K562 (cell line): ENCODE measurements at regions not wholly inside any gene's neighbourhood (a gene's known extent, or its start where the extent isn't known, plus 50 kb on each side); places are given as distances from the start of the nearest gene placed in this dataset.

Experiments
- ATAC-seq: fragments of 200-7000 bp; cut with Tn5 transposase; 3 replicates; pipeline ENCODE4 v1.9.1; 2020; ENCODE audit warnings: moderate library complexity
- BruUV-seq: library from RNA; stranded (reverse); fragments of 400-500 nt; replicated peaks from 2 replicates; lab custom pipeline; 2021; lab: Mats Ljungman, UMichigan
- CTCF ChIA-PET: fragments of 300-600 bp; formaldehyde crosslinking; extraction: SDS; loops from one replicate; lab custom pipeline; 2021; ENCODE audit warnings: low intra/inter-chr PET ratio; lab: Yijun Ruan, JAX
- POLR2A ChIA-PET: fragments of 300-600, 350-650 bp; sonication (Branson Sonifier 250); formaldehyde crosslinking; extraction: SDS; loops from one replicate; lab custom pipeline; 2021; ENCODE audit warnings: antibody characterized with exemption, inconsistent platforms; lab: Yijun Ruan, JAX
- DNase-seq, 4 experiments: peaks; one replicate each; pipeline versions ENCODE4 v3.0.0 to v3.0.0-alpha.2; 2011 to 2018; ENCODE audit warnings: low spot score in 3 of 4, mixed read lengths in 3 of 4; ENCODE audit errors: extremely low read depth in 1 of 4
- FAIRE-seq: peaks from 2 replicates; lab custom pipeline; 2011; peaks lifted over from hg19 to GRCh38; lab: Jason Lieb, UNC
- H2AFZ ChIP-seq: 2 replicates; pipeline ENCODE4 v1.6.0; 2011; ENCODE audit warnings: low read depth, low read length, control low read depth, inconsistent platforms
- H3K27ac ChIP-seq: fragments of 200-600 bp; 3 replicates; pipeline ENCODE4 v1.8.0; 2011; ENCODE audit warnings: low read depth, mild to moderate bottlenecking, control low read depth, inconsistent platforms, low read length, moderate library complexity, mixed read lengths; ENCODE audit errors: extremely low read depth
- H3K27me3 ChIP-seq, 2 experiments: fragments of 300-600 bp in 1 of 2; 2 replicates in 1 of 2; 3 replicates in 1 of 2; pipeline versions ENCODE4 v1.6.0 to v1.8.0; 2011; ENCODE audit warnings: inconsistent platforms in 2 of 2, low read length in 2 of 2, mild to moderate bottlenecking in 1 of 2, mixed read lengths in 1 of 2, moderate library complexity in 1 of 2; ENCODE audit not compliant: control insufficient read depth in 2 of 2, insufficient read depth in 2 of 2
- H3K36me3 ChIP-seq: fragments of 300-600 bp; 3 replicates; pipeline ENCODE4 v1.8.0; 2011; ENCODE audit warnings: mild to moderate bottlenecking, low read length, inconsistent platforms; ENCODE audit not compliant: control insufficient read depth, insufficient read depth
- H3K4me1 ChIP-seq, 2 experiments: fragments of 200-600 bp in 1 of 2; replicated peaks in 1 of 2; 2 replicates in 1 of 2; 3 replicates in 1 of 2; pipeline versions ENCODE4 v1.5.1 to v1.8.0; 2011; ENCODE audit warnings: inconsistent platforms in 2 of 2, low read length in 2 of 2, mild to moderate bottlenecking in 1 of 2, mixed read lengths in 1 of 2, moderate library complexity in 1 of 2; ENCODE audit not compliant: control insufficient read depth in 2 of 2, insufficient read depth in 2 of 2
- H3K4me2 ChIP-seq: 2 replicates; pipeline ENCODE4 v1.6.1; 2011; ENCODE audit warnings: low read length, control low read depth, inconsistent platforms, mixed read lengths; ENCODE audit not compliant: insufficient read depth
- H3K4me3 ChIP-seq: fragments of 200-600 bp; sonication (generic), shearing (Covaris generic); 2 replicates; pipeline ENCODE4 v1.5.1; 2016; ENCODE audit warnings: control low read depth, inconsistent platforms
- H3K79me2 ChIP-seq: fragments of 200-600 bp; 3 replicates; pipeline ENCODE4 v1.8.0; 2011; ENCODE audit warnings: low read length, inconsistent platforms; ENCODE audit not compliant: control insufficient read depth, insufficient read depth
- H3K9ac ChIP-seq, 2 experiments: 2 replicates each; pipeline versions ENCODE4 v1.6.0 to v1.6.1; 2011; ENCODE audit warnings: low read depth in 2 of 2, low read length in 2 of 2, control low read depth in 1 of 2, inconsistent platforms in 1 of 2, mild to moderate bottlenecking in 1 of 2, mixed read lengths in 1 of 2; ENCODE audit not compliant: insufficient read depth in 1 of 2
- H3K9me1 ChIP-seq: one replicate; pipeline ENCODE4 v1.6.0; 2011; ENCODE audit warnings: inconsistent platforms, mild to moderate bottlenecking, low read length, moderate library complexity; ENCODE audit not compliant: control insufficient read depth, insufficient read depth
- H3K9me3 ChIP-seq: replicated peaks from 2 replicates; pipeline ENCODE4 v1.5.1; 2011; ENCODE audit warnings: low read depth, low read length, inconsistent platforms; ENCODE audit not compliant: control insufficient read depth, insufficient read depth
- H4K20me1 ChIP-seq: replicated peaks from 2 replicates; pipeline ENCODE4 v1.6.1; 2011; ENCODE audit warnings: low read length, inconsistent platforms, mixed read lengths; ENCODE audit not compliant: control insufficient read depth, insufficient read depth
- BMI1 ChIP-seq: fragments of 150-350 bp; IDR thresholded peaks from 2 replicates; pipeline ENCODE4 v1.6.1; 2014; ENCODE audit warnings: low read length
- MCM7 ChIP-seq, 2 experiments: fragments of 450-650 bp; IDR thresholded peaks; 2 replicates each; pipeline ENCODE4 v1.6.1; 2016 to 2018
- MXI1 ChIP-seq: IDR thresholded peaks from 2 replicates; pipeline ENCODE4 v1.6.1; 2011; ENCODE audit warnings: low read depth, mild to moderate bottlenecking, improper control_type of control experiment, low read length
- PCBP1 ChIP-seq: fragments of 200-400 bp; formaldehyde crosslinking; IDR thresholded peaks from 2 replicates; pipeline ENCODE4 v1.6.1; 2018; ENCODE audit warnings: mild to moderate bottlenecking, low read depth, low read length; ENCODE audit not compliant: poor library complexity, severe bottlenecking
- SIN3B ChIP-seq: fragments of 450-650 bp; IDR thresholded peaks from 2 replicates; pipeline ENCODE4 v1.6.1; 2017; ENCODE audit warnings: low read depth, mild to moderate bottlenecking, moderate library complexity
- STAT5A ChIP-seq: IDR thresholded peaks from 2 replicates; pipeline ENCODE4 v1.6.1; 2012; ENCODE audit warnings: low read length, inconsistent platforms, borderline replicate concordance
- TSHZ1 ChIP-seq: fragments of 250-450 bp; sonication (Bioruptor Pico); IDR thresholded peaks from 2 replicates; pipeline ENCODE4 v1.4.0; 2020; ENCODE audit warnings: mild to moderate bottlenecking, moderate library complexity
- ZC3H11A ChIP-seq: IDR thresholded peaks from 2 replicates; pipeline ENCODE4 v1.6.1; 2012; ENCODE audit warnings: low read depth, low read length, improper control_type of control experiment
- WGBS: fragments of 100-300 bp; shearing (Covaris generic); methylation state at CpG from one replicate; pipeline ENCODE4 v1.1.6; 2016; ENCODE audit warnings: low coverage, mixed read lengths; ENCODE audit not compliant: insufficient coverage; ENCODE audit errors: missing lambda C conversion rate; 5-methylcytosine and 5-hydroxymethylcytosine counted together
- in situ Hi-C: fragments of 300-500 bp; cut with MboI; formaldehyde crosslinking; loops from 4 replicates; pipeline ENCODE4 v1.15.0; 2018; ENCODE audit warnings: inconsistent platforms, mixed read lengths
- intact Hi-C: fragments of 100-400 bp; cut with micrococcal nuclease; formaldehyde crosslinking; loops from 2 replicates; pipeline ENCODE4 v1.14.2; 2022
- TF ChIP-seq, protein P1 (sequence below): fragments of 250-450 bp; sonication (Bioruptor Pico); IDR thresholded peaks from 2 replicates; pipeline ENCODE4 v1.9.0; 2021; ENCODE audit warnings: mild to moderate bottlenecking, inconsistent platforms

GRCh38 chr1:229941831-229942230 lies 125.2 kb upstream of the GALNT2 start (continued):
- TF ChIP-seq, protein P1, sequence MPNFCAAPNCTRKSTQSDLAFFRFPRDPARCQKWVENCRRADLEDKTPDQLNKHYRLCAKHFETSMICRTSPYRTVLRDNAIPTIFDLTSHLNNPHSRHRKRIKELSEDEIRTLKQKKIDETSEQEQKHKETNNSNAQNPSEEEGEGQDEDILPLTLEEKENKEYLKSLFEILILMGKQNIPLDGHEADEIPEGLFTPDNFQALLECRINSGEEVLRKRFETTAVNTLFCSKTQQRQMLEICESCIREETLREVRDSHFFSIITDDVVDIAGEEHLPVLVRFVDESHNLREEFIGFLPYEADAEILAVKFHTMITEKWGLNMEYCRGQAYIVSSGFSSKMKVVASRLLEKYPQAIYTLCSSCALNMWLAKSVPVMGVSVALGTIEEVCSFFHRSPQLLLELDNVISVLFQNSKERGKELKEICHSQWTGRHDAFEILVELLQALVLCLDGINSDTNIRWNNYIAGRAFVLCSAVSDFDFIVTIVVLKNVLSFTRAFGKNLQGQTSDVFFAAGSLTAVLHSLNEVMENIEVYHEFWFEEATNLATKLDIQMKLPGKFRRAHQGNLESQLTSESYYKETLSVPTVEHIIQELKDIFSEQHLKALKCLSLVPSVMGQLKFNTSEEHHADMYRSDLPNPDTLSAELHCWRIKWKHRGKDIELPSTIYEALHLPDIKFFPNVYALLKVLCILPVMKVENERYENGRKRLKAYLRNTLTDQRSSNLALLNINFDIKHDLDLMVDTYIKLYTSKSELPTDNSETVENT (CRISPR knock-in tag) = no peak
- TF ChIP-seq SIN3B = no peak
- no peak for TF ChIP-seq STAT5A
- TF ChIP-seq BMI1 = no peak

DNA sequence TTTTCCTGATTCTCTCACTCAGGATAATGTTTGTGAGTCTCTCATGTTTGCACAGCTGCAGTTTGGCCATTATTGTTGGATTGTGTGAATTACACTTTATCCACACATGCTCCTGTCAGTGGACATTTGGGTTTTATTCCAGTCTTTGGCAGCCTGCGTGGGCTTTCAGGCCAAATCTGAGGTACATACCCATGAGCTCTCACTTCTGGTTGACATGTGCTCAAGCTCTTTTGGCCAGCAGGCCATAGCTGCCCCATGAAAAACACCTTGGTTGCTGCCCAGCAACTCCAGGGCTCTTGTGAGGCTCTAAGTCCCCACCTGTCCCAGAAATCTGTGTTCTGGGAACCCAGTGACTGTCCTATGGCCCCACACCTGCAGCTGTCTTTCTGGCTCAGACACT lies 124.5 kb upstream of the GALNT2 start:
- FAIRE-seq (no peak), DNase-seq (no peak), ATAC-seq (no peak)
- Histone ChIP-seq H2AFZ (no peak overlapping the region), H3K4me2 (no peak overlapping the region), H3K27ac (no peak overlapping the region), H3K36me3 (no peaks in the 10 kb centered on the region), H3K9me1 (no peaks in the 10 kb centered on the region), H3K4me1 (peaks cover 0 to 6% of the 10 kb centered on the region in 2 experiments; a peak in 1 of 5 replicates), H3K9ac (no peak overlapping the region), H3K4me3 (no peak overlapping the region), H3K9me3 (no peaks in the 10 kb centered on the region), H3K27me3 (peaks cover 72% of the 10 kb centered on the region in 2 experiments), H3K79me2 (no peaks in the 10 kb centered on the region), H4K20me1 (no peaks in the 10 kb centered on the region)
- intact Hi-C loops (no loop called here), in situ Hi-C loops (no loop called here)
- CTCF ChIA-PET = no interaction called here
- TF ChIP-seq MXI1 (no peak), ZC3H11A (no peak), PCBP1 (no peak), TSHZ1 (CRISPR knock-in tag) (no peak), MCM7 (IDR thresholded peaks at IDR 0.05) (no peak)
- WGBS = 0% methylated on average over 1 of the region's 1 CpG
- POLR2A ChIA-PET = no interaction called here
- no TSS peak for BruUV-seq
